Astrocyte of the cerebellum (primary cell): ENCODE measurements at regions not wholly inside any gene's neighbourhood (a gene's known extent, or its start where the extent isn't known, plus 50 kb on each side); places are given as distances from the start of the nearest gene placed in this dataset.

Experiments used
- DNase-seq: peaks from one replicate; pipeline ENCODE4 v3.0.0-alpha.2; 2011; ENCODE audit warnings: low read depth
- H3K4me3 ChIP-seq: 2 replicates; pipeline ENCODE4 v1.5.1; 2011; ENCODE audit warnings: mild to moderate bottlenecking, low read depth, low read length, moderate library complexity
- in situ Hi-C: cut with HindIII; loops from 2 replicates; pipeline ENCODE4 v1.10.0; 2017; ENCODE audit warnings: low sequenced_read_pairs
- TF ChIP-seq, protein P1 (sequence below): IDR thresholded peaks from 2 replicates; pipeline ENCODE4 v1.5.1; 2012; ENCODE audit warnings: low read length, low read depth, moderate library complexity, mild to moderate bottlenecking; ENCODE audit errors: missing control alignments

DNA sequence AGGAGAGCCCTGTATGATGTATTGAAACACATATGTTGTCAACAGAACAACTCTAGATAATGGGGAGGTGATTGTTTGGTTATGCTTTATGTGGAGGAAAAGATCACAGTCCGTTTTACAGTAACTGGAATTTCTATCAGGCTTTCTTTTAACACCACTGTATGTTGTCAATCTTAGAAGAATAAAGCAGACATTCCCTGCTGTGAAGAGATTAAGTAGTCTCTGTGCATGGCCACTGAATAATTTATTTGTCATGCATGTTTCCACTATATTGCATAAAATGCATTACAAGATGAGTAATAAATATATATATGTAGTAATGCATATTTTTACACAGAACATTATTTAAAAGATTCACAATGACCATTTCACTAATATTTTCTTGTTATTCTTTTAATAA, 440.0 kb downstream of the ANKRD7 start:
- no peak for DNase-seq
- in situ Hi-C loops: no loop called here
- H3K4me3 ChIP-seq: no peak overlapping the region
- TF ChIP-seq, protein P1, sequence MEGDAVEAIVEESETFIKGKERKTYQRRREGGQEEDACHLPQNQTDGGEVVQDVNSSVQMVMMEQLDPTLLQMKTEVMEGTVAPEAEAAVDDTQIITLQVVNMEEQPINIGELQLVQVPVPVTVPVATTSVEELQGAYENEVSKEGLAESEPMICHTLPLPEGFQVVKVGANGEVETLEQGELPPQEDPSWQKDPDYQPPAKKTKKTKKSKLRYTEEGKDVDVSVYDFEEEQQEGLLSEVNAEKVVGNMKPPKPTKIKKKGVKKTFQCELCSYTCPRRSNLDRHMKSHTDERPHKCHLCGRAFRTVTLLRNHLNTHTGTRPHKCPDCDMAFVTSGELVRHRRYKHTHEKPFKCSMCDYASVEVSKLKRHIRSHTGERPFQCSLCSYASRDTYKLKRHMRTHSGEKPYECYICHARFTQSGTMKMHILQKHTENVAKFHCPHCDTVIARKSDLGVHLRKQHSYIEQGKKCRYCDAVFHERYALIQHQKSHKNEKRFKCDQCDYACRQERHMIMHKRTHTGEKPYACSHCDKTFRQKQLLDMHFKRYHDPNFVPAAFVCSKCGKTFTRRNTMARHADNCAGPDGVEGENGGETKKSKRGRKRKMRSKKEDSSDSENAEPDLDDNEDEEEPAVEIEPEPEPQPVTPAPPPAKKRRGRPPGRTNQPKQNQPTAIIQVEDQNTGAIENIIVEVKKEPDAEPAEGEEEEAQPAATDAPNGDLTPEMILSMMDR: no peak

- H3K4me3 ChIP-seq: no peak overlapping the region
- no peak for DNase-seq
- TF ChIP-seq, protein P1: no peak
- in situ Hi-C loops: no loop called here
These were observed 446.6 kb downstream of the ANKRD7 start for GRCh38 chr7:118671149-118671548.

- no peak for DNase-seq
- TF ChIP-seq, protein P1: no peak
- in situ Hi-C loops: no loop called here
- H3K4me3 ChIP-seq: no peak overlapping the region
These were observed 460.3 kb downstream of the ANKRD7 start for GRCh38 chr7:118684796-118685195.

GRCh38 chr7:118689403-118689802, 464.9 kb downstream of the ANKRD7 start:
- H3K4me3 ChIP-seq: no peak overlapping the region
- in situ Hi-C loops: no loop called here
- no peak for DNase-seq
- TF ChIP-seq, protein P1: no peak

DNA sequence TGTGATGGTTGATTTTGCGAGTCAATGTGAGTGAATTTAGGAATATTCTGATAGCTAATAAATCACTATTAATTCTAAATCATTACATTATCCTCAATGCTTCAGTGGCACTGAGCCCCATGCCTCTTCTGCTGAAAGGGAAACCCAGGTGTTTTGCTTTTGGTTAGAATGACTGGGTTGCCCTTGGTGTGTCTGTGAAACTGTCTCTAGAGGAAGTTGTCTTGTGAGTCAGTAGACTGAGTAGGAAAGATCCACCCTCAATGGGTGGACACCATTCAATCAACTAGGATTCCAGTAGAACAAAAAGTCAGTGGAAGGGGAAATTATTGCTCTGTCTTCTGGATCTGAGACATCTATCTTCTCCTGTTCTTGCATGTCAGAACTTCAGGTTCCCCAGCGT, 472.4 kb downstream of the ANKRD7 start:
- in situ Hi-C loops: loop anchor here (5.0 kb wide), 1 partner anchor 45 kb away; no protein-coding TSS in a partner anchor
- no peak overlapping the region for H3K4me3 ChIP-seq
- no peak for DNase-seq
- TF ChIP-seq, protein P1: no peak

GRCh38 chr7:118699222-118699621, 474.7 kb downstream of the ANKRD7 start:
- no peak overlapping the region for H3K4me3 ChIP-seq
- in situ Hi-C loops: loop anchor here (5.0 kb wide), 1 partner anchor 47 kb away; no protein-coding TSS in a partner anchor
- TF ChIP-seq, protein P1: no peak
- DNase-seq: no peak

- no peak for DNase-seq
- H3K4me3 ChIP-seq: no peak overlapping the region
- TF ChIP-seq, protein P1: no peak
- in situ Hi-C loops: no loop called here
These were observed 484.2 kb downstream of the ANKRD7 start for GRCh38 chr7:118708741-118709140.
